Body of pancreas (tissue), 4 donors: ENCODE measurements at regions not wholly inside any gene's neighbourhood (a gene's known extent, or its start where the extent isn't known, plus 50 kb on each side); places are given as distances from the start of the nearest gene placed in this dataset.

Experiments used
- CTCF ChIP-seq, 7 experiments: fragments of 450-650 bp in 4 of 7; fragments of 200-600 bp in 3 of 7; sonication (generic) in 3 of 7; IDR thresholded peaks; one replicate each; pipeline ENCODE4 v1.5.1; 2016 to 2019; ENCODE audit warnings: antibody characterized with exemption in 7 of 7
- POLR2A ChIP-seq, 3 donors: fragments of 450-650 bp; IDR thresholded peaks; one replicate each; pipeline ENCODE4 v1.6.1; 2016; ENCODE audit warnings: antibody characterized with exemption in 3 of 3, mild to moderate bottlenecking in 2 of 3

DNA sequence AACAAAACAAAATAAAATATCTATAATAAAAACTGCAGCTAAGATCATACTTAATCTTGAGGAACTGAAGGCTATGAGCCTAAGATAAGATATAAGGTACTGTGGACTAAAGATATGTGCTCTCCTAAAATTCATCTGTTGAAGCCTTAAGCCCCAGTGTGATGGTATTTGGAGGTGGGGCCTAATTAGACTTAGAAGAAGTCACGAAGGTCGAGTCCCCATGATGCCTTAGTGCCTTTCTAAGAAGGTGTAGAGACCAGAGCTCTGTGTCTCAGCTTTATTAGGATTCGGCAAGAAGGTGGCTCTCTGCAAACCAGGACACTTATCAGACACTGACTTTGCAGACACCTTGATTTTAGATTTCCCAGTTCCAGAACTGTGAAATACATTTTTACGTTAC, 622.0 kb upstream of the BRINP3 start:
- TF ChIP-seq CTCF (IDR thresholded peaks at IDR 0.05) (no peak), POLR2A (IDR thresholded peaks at IDR 0.05) (no peak)
